Inferior parietal cortex (tissue), 1 donor: ENCODE measurements at regions not wholly inside any gene's neighbourhood (a gene's known extent, or its start where the extent isn't known, plus 50 kb on each side); places are given as distances from the start of the nearest gene placed in this dataset.
"Not testable (repeated sequence)": the region's sequence is repeated elsewhere in the genome, so short reads cannot be mapped to it uniquely, and the experiment has no call there.

Source experiments
- DNase-seq: peaks from one replicate; pipeline ENCODE4 v3.0.0-alpha.2; 2016; ENCODE audit errors: extremely low spot score

DNA sequence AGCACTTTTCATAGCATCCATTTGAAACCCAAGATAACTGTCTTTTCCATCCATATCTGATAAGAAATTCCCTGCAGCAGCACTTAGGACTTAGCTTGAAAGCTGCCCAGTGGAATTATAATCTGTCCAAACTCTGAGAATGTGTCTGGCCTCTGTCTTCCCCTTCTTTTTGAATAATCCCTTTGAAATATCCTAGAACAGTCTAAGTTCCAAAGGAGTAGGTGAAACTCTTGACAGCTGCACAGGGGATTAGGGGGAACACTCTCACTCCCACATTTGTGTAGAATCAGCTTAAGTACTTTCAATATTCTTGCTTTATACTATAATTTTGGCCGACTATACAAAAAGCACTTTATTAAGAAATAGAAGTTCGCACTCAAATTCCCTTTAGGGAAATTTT lies 157.7 kb downstream of the PAPSS1 start:
- DNase-seq = no peak

DNA sequence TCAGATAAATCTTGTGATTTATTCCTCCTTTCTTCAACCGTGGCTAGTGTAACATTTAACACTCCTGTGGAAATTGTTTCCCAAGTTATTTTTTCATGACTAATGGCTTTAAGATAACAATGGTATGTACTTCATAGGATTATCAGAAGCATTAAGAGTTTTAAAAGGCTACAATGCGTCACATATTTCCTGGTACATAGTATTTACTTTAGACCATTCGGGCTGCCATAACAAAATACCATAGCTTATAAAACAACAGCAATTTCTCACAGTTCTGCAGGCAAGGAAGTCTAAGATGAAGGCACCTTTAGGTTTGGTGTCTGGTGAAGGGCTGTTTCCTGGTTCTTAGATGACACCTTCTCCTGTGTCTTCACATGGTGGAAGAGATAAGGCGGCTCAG lies 158.6 kb downstream of the PAPSS1 start:
- DNase-seq = no peak

DNA sequence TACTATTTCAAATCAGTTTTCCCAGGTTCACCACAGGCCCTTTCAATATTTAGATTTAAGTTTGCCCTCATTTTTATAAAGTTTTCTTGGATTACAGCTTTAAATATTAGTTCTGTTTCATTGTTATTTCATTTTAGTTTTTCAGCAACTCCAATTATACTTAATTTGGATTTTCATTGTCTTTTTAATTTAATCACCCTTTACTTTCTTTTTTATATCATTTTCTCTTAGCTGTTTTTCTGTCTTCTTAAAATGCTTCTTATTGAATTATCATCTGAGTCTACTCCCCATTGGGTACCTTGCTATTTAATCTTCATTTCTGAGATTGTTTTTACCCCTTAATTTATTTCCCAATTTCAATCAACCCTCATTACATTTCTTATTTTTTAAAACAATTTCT lies 160.4 kb downstream of the PAPSS1 start:
- no peak for DNase-seq

DNA sequence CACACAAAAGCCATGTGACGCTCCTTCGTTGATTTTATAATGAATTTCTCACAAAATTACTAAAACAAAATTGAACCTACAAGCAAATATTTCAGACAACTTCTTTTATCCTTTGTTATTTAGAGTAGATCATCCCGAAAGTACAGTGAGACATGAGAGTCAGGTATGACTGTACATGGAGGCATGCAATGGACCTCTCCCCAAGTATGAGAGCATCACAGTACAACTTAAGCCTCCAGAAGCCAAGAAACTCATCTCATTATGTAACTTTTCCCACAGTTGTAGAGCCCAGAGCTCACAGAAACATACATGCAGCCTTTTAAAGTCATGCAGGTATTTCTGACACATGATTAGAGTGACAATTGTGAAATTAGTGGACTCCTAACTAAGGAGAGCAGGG lies 167.7 kb downstream of the PAPSS1 start:
- DNase-seq = no peak

DNA sequence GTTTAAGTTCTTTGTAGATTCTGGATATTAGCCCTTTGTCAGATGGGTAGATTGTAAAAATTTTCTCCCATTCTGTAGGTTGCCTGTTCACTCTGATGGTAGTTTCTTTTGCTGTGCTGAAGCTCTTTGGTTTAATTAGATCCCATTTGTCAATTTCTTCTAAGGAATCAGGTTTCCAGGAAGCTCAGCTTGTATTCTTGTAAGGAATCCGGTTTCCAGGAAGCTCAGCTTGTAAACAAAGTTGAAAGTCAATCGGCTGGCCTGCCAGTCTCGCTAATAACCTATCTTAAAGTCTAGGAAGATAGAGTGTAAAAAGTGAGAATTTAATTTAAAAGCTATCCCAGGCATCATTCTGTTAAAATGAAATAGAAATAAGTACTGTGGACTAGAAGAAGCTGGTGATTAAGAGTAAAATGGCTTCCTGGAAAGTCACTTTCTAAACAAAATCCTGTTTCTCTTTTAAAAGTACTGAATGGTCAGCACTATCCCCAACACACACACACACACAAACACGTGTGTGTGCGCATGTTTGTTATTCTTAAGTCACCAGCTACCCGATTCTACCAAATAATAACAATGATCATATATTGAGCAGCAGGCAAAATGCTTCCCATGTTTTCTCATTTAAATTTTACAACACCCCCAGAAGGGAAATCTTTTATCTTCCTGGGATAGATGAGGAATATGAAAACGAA lies 171.7 kb downstream of the PAPSS1 start:
- DNase-seq = no peak

DNA sequence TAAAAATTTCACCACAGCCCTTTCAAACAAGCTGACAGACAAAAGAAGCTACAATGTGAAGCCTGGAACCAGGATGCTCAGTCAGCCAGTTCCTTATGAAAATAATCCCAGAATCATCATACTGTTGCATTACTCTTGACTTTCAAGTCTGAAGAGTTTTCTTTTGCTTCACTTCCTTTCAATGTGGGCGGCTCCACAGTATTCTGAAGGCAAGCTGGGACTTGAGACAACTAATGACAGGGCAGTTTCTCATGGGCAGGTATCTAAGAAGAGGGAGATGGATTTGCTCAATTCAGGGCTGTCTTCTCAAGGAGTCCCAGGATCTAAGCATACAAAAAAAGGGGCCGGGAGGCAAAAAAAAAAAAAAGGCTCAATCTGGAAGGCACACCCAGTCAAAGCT lies 173.4 kb downstream of the PAPSS1 start:
- DNase-seq = no peak

DNA sequence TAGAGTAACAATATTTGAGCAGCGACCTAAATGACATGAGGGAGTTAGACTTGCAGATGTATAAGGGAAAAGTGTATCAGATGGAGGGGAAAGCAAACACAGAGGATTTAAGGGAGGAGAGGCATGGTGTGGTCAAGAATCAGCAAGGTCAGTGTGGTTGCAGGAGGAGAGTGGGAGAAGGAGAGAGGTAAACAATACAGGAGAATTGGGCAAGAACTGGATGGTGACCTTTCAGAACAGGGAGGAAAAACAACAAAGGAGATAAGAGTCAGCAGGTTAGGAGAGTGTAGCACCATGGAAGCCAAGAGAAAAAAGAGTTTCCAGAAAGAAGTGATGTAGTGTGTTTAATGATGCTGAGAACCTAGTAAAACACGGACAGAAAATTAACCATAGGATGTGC lies 178.5 kb downstream of the PAPSS1 start:
- no peak for DNase-seq

DNA sequence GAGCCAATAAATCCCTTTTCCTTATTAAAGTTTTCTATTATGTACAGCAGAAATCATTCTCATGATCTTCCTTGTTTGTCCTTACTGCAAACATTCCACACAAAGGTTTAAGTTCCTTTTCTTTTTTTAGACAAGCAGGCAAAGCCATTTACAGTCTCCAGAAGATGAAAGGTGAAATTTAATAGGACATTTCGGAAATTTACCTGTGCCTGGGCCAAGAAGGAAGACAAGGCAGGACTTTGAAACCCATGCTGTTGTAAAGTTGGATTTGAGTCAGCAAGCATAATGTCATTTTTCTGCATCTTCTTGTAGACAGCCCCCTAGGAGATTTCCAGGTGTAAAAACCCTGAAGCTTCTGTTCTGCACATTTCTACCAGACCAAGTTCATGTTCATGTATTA lies 188.1 kb downstream of the PAPSS1 start:
- no peak for DNase-seq

DNA sequence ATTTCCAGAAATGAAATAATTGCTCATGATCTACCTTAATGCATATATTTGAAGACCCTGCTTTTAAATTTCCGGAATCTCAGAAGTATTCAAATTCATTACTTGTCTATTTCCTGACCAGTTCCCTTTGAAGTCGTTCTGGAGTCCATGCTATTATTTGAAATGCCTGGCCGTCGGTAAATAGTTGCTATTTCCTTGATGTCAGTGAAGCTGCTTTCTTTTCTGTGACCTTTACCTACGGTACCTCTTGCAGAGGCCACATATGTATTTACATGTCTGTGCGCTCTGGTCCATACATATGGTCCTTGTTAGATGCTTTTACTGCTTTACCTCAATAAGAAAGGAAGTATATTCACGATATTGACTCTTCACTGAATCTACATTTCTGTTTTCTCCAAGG lies 199.7 kb downstream of the PAPSS1 start:
- DNase-seq = no peak

DNA sequence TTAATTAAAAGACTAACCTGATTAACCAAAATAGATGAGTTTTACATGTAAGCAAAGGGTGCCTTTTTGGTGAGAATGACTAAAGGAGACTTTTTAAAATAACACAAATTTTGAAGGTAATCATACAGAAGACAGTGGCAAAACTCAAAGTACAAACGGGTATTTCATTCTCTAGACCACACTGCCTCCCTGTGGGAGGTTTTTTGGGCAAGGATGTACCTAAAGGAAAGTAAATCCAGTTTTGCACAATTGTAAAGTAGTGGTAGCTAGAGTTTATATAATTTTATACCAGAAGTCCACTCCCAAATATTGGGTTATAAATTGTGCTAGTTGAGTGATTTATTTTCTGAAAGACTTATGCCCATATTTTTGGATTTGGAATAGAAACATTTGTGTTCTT lies 201.0 kb downstream of the PAPSS1 start:
- peak; percentile 55 for DNase-seq

DNA sequence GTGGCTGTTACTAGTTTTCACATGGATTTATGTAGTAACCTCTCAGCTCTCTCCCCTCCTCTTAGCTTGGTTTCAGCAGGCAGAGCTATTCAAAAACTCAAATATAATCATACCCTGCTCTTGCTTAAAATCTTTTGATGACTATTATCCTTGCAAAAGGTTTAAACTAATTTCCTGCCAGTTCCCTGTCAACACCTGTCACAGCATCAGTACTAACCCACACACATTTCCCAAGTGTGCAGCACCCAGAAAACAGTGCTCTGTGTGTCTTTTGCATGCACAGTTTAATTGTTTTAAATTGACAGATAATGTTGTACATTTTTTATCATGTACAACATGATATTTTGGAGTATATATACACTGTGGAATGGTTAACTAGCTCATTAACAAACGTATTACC lies 202.0 kb downstream of the PAPSS1 start:
- DNase-seq = no peak

DNA sequence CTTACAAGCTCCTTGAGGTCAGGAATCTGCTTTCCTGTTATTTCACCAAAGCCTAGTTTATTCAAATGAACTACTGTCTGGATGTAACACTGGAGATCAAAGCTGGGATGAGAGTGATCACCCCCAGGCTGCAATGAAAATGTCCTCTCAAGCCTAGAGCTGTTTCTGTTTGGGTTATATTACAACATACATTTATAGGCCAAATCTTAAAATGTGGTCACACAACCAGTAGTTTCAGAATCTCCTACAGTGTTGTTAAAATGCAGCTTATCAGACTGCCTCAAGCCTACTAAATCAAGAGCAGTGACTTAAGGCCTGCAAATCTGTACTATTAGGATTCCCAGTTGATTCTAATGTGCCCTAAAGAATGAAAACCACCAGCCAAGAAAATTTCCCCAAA lies 207.5 kb downstream of the PAPSS1 start:
- no peak for DNase-seq

DNA sequence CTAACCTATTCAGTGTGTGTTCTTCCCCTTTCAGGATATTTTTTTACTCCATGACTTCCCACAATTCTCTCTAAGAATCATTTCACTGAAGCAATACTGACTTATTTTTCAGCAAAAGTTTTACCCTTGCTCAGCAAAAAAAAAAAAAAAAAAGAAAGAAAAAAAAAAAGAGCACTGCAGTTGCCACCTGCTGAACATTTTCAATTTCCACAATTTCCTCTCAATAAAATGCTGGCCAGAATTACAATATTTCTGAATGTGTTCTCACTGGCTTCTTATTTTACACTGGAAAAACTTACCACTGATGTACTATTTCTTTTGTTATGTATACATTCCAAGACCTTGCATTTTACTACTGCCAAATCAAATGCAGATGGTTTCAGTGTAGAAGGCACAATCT lies 210.4 kb downstream of the PAPSS1 start:
- DNase-seq = no peak

DNA sequence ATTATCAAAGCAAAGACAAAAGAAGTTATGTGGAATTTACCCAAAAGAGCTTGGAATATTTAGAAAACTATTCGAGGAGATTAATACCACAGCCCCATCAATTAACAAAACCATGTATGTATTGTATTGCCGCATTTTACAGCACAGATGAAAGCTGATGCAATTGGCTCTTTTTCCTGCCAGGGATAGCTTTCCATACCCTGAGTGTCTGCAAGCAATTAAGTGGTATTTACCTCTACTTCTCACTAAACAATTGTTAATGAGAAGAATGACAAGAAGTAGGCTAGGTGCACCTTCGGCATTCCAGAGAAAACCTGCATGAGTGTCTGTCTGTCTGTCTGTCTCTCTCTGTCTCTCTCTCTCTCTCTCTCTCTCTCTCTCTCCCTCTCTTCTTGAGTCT lies 219.5 kb downstream of the PAPSS1 start:
- DNase-seq = no peak

DNA sequence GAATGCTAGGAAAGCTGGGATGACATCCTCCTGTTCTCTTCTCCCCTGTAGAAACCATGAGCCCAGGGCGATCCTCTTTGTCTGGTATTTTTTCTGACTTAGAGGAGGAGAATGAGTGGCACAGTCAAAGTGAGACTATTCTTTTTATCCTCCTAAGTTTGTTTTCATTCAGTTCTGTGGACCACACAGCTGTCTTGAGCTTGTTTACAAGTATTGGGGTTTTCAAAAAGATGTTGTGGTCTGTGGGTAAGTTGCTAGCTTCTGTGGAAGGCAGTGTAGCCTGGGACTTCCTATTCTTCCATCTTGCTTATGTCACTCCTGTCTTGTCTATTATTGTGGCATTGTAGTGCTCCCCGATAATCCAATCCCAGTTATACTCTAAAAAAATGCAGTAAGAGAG lies 223.0 kb downstream of the PAPSS1 start:
- DNase-seq = no peak

DNA sequence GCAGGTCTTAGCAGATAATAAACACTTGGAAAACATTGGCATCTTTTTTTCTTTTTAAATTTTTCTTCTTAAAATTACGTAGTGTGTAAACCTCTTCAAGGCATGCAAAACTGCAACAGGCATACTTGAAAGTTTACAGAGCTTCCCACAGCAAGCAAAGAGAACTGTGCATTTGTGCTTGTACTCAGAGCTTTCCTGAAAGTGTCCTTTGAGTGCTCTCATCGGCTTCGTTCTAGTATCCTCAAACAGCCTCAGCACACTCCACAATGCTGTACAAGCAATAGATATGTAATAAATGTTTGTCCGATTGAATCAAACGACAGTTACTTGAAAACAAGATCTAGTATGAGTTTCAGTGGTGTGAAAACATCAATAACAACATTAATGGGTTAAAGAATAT lies 227.5 kb downstream of the PAPSS1 start:
- no peak for DNase-seq

DNA sequence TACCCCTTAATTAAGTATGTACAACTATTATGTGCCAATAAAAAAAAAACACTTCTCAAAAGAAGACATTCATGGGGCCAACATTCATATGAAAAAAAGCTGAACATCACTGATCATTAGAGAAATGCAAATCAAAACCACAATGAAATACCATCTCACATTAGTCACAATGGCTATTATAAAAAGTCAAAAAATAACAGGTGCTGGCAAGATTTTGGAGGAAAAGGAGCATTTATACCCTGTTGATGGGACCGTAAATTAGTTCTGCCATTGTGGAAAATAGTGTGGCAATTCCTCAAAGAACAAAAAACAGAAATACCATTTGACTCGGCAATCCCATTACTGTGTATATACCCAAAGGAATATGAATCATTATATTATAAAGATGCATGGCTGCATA lies 229.9 kb downstream of the PAPSS1 start:
- DNase-seq = no peak

DNA sequence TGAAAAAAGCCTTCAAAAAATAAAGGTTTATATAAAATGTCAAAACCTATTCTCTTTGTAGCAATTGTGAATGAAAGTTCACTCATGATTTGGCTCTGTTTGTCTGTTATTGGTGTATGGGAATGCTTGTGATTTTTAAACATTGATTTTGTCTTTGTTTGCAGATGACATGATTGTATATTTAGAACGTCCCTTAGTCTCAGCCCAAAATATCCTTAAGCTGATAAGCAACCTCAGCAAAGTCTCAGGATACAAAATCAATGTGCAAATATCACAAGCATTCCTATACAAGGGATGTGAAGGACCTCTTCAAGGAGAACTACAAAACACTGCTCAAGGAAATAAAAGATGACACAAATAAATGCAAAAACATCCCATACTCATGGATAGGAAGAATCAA lies 236.4 kb downstream of the PAPSS1 start:
- DNase-seq = not testable (repeated sequence)

DNA sequence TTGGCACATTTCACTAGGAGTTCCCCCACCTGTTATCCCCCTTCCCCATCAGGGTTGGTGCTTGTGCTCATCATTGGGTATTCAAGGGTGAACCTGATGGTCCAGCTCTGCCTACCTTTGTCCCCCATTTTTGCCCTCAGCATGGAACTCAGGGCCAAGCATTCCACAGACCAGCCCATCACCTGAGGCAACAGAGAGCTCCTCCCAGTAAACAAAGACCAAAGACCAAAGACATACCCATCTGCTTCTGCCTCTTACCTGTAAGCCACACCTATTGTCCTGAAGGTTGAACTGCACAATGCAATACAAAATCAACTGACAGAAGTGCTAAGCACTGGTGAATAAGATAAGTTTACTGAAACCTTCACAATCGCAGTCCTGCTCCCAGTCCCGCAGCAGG lies 237.5 kb downstream of the PAPSS1 start:
- DNase-seq = no peak

DNA sequence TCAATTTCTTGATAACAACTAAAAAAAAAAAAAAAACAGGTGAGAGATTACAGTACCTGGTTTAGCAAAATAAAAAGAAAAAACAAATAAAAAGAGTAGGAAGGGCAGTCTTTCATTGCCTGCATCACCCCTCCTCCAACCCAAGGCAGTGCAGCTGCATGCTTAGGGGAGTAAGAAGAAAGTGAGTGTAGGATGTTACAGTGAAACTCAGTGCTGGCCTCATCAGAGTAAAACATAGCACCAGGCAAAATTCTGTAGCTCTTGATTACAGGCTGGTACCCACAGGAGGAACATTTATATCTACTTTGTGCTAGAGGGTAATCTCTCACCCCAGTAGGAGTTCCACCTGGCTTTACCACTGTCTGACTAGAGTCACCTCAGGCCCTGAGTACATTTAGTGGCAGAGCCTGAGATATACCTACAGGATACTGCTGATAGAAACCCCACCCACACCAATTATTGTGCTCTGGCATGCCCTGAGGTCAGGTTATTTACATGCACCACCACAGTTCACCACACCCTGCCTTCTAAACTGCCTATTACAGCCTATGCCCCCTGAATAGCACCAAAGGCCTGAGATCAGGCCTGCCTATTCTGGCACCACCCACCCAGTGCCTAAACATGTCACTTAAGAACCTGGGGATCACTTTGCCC lies 241.6 kb downstream of the PAPSS1 start:
- no peak for DNase-seq

DNA sequence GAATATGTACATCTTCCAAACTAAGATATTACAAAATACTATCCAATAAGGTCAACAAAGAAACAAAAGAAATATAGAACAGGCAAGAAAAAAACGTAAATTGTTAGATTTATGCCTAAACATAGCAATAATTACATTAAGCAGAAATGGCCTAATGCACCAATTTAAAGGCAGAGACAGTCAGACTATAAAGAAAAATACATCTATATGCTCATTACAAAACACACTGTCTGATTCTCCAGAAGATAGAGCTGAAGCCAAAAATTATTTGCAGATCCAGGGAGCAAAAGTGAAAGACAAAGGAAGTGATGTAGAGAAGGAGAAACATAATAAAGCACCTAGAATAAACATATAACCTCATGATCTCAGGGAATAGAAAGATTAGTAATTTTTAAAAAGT lies 246.9 kb downstream of the PAPSS1 start:
- DNase-seq = no peak

DNA sequence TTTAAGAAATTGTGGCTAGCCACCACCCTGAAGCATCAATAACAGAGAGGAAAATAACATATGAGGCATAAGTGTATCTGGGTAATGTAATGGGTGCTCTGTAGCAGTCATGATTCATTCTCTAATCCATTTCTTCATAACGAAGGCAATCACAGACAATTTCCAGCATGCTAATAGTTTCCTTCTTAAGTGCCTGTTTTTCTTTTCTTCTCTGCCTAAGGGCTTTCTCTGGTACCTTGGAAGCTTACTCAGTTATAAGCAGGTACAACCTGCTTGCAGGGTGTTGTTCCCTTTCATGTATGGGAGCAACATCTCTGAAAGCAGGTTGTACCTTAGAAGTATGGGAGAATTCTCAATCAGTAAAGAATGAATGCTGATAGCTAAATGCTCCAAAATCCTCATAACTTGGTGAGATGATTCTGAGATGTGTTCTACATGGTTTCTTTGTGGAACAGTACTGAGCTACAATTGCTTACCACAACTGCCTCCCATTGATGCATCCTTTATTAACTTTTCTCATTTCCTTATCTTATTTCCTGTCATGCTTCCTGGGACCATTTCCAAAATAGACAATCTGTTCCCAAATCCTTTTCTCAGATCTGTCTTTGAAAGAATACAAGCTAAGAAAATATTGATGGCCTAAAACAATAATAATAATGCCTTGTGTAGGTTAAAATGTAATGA lies 247.6 kb downstream of the PAPSS1 start:
- DNase-seq = no peak

DNA sequence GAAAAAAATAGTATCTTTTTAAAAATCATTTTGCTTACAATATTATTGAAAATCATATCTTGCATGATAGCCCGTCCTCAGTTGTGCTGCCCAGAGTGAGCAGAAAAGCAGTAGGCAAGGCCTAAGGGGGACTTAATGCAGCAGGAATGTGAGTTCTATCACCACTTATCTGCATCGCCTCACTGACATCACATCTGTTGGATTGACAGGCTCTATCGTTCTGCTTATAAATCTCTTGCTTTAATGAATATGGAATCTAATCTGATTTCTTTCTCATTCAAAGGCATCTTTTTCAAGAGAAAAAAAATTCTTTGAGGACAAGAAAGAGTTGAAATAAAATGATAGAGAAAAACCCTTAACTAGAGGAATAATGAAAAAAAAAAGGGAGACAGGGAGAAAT lies 249.9 kb downstream of the PAPSS1 start:
- no peak for DNase-seq
